Lung (tissue), 11 donors: ENCODE measurements at regions not wholly inside any gene's neighbourhood (a gene's known extent, or its start where the extent isn't known, plus 50 kb on each side); places are given as distances from the start of the nearest gene placed in this dataset.
"Not testable (repeated sequence)": the region's sequence is repeated elsewhere in the genome, so short reads cannot be mapped to it uniquely, and the experiment has no call there.

Experiments
- ATAC-seq: fragments of 200-7000 bp; cut with Tn5 transposase; one replicate; pipeline ENCODE4 v1.9.1; 2020; ENCODE audit warnings: moderate number of reproducible peaks; ENCODE audit not compliant: insufficient read depth, low FRiP score
- DNase-seq, 3 donors: peaks; one replicate each; pipeline ENCODE4 v3.0.0-alpha.2; 2013 to 2017
- H3K27ac ChIP-seq, 2 donors: one replicate each; pipeline ENCODE4 v1.5.1; 2013; ENCODE audit warnings: mild to moderate bottlenecking in 2 of 2, moderate library complexity in 2 of 2, control low read depth in 1 of 2, inconsistent platforms in 1 of 2, low read depth in 1 of 2, low read length in 1 of 2
- H3K27me3 ChIP-seq, 3 donors: one replicate each; pipeline ENCODE4 v1.5.1; 2013; ENCODE audit warnings: low read length in 2 of 3; ENCODE audit not compliant: control insufficient read depth in 3 of 3, insufficient read depth in 3 of 3
- H3K36me3 ChIP-seq, 4 donors: one replicate each; pipeline ENCODE4 v1.5.1; 2013; ENCODE audit warnings: low read length in 4 of 4, mild to moderate bottlenecking in 1 of 4, moderate library complexity in 1 of 4; ENCODE audit not compliant: control insufficient read depth in 4 of 4, insufficient read depth in 4 of 4
- H3K4me1 ChIP-seq, 5 donors: one replicate each; pipeline ENCODE4 v1.5.1; 2013; ENCODE audit warnings: low read length in 5 of 5, mild to moderate bottlenecking in 2 of 5, moderate library complexity in 1 of 5; ENCODE audit not compliant: control insufficient read depth in 5 of 5, insufficient read depth in 5 of 5
- H3K4me3 ChIP-seq: one replicate; pipeline ENCODE4 v1.5.1; 2013; ENCODE audit warnings: mild to moderate bottlenecking, control low read depth, moderate library complexity
- H3K9ac ChIP-seq, 2 donors: one replicate each; pipeline ENCODE4 v1.5.1; 2013; ENCODE audit warnings: low read length in 2 of 2, control low read depth in 1 of 2; ENCODE audit not compliant: insufficient read depth in 1 of 2
- H3K9me3 ChIP-seq, 4 donors: one replicate each; pipeline ENCODE4 v1.5.1; 2013; ENCODE audit warnings: low read length in 3 of 4, mild to moderate bottlenecking in 1 of 4, moderate library complexity in 1 of 4; ENCODE audit not compliant: control insufficient read depth in 4 of 4, insufficient read depth in 3 of 4
- WGBS, 2 donors: extraction: QIAGEN DNeasy Blood & Tissue Kit; methylation state at CpG; one replicate each; pipeline ENCODE4 v1.1.7; 2013; 5-methylcytosine and 5-hydroxymethylcytosine counted together
- TF ChIP-seq, protein P1 (sequence below): IDR thresholded peaks from 2 replicates; pipeline ENCODE4 v1.5.1; 2012; ENCODE audit warnings: mild to moderate bottlenecking; ENCODE audit errors: control extremely low read depth, extremely low read depth
- donor health status: control.
- donor health status: control.
- donor health status: Bipolar disorder and iron deficiency.
- donor health status: healthy.
- donor health status: DM: yes; HTN: yes; CAD: no.

DNA sequence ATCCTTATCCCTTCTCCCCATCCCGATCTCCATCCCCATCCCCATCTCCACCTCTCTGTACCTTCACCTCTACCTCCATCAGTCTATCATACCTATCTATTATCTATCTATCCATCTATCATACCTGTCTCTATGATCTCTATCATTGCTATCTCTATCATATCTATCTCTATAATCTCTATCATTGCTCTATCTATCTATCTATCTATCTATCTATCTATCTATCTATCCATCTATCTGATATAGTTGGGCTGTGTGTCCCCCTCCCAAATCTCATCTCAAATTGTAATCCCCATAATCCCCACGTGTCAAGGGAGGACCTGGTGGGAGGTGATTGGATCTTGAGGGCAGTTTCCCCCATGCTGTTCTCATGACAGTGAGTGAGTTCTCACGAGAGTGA, 97.9 kb upstream of the PAXBP1 start:
- WGBS, 2 donors, result 61 to 66% methylated on average over 3 of the region's 3 CpGs
- Histone ChIP-seq H3K4me3 (no peak overlapping the region), H3K9me3 (no peaks in the 10 kb centered on the region), H3K36me3 (no peaks in the 10 kb centered on the region), H3K27me3 (peaks cover 0 to 10% (median 0%) of the 10 kb centered on the region in 3 donors), H3K4me1 (no peaks in the 10 kb centered on the region), H3K27ac (no peak overlapping the region), H3K9ac (no peak overlapping the region)
- no peak for DNase-seq
- TF ChIP-seq, protein P1, sequence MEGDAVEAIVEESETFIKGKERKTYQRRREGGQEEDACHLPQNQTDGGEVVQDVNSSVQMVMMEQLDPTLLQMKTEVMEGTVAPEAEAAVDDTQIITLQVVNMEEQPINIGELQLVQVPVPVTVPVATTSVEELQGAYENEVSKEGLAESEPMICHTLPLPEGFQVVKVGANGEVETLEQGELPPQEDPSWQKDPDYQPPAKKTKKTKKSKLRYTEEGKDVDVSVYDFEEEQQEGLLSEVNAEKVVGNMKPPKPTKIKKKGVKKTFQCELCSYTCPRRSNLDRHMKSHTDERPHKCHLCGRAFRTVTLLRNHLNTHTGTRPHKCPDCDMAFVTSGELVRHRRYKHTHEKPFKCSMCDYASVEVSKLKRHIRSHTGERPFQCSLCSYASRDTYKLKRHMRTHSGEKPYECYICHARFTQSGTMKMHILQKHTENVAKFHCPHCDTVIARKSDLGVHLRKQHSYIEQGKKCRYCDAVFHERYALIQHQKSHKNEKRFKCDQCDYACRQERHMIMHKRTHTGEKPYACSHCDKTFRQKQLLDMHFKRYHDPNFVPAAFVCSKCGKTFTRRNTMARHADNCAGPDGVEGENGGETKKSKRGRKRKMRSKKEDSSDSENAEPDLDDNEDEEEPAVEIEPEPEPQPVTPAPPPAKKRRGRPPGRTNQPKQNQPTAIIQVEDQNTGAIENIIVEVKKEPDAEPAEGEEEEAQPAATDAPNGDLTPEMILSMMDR, result no peak
- ATAC-seq, result no peak

GRCh38 chr21:32876426-32876825, 104.9 kb upstream of the PAXBP1 start:
- H3K27ac ChIP-seq, result no peak overlapping the region
- H3K4me3 ChIP-seq, result no peak overlapping the region
- ATAC-seq (no peak), DNase-seq (no peak)
- no peak overlapping the region for H3K9ac ChIP-seq
- 57 to 68% methylated on average over 3 of the region's 3 CpGs for WGBS, 2 donors
- TF ChIP-seq, protein P1, result no peak
- no peaks in the 10 kb centered on the region for H3K36me3 ChIP-seq
- H3K27me3 ChIP-seq, result no peaks in the 10 kb centered on the region
- H3K4me1 ChIP-seq, result no peaks in the 10 kb centered on the region
- peaks cover 0 to 2% (median 0%) of the 10 kb centered on the region in 4 donors for H3K9me3 ChIP-seq

GRCh38 chr21:32877888-32878287, 106.3 kb upstream of the PAXBP1 start:
- 97 to 100% methylated on average over 2 of the region's 2 CpGs for WGBS, 2 donors
- not testable (repeated sequence) for ATAC-seq

DNA sequence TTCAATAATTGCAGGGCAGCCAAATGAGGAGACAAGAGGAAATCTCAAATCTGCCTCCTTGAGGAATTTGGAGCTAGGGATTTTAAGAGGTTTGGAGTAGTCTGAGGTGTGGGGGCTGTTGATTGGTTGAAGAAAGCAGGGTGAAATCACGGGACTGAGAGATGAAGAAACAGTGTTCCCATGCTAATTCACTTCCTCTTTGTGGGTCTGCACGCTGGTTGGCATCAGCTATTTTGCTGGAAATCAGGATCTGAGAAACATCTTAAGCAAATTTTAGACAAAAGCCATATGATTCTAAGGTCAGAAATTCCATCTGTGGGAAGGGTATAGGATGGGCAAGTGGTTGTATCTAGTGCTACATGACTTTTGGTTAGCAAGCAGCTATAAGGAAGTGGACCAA, 107.1 kb upstream of the PAXBP1 start:
- H3K4me1 ChIP-seq, result no peaks in the 10 kb centered on the region
- no peak overlapping the region for H3K27ac ChIP-seq
- DNase-seq, result peak in 1 of 3 donors; percentile 9
- H3K36me3 ChIP-seq, result no peaks in the 10 kb centered on the region
- TF ChIP-seq, protein P1, result no peak
- WGBS, 2 donors, result 9 to 24% methylated on average over 2 of the region's 2 CpGs
- no peaks in the 10 kb centered on the region for H3K27me3 ChIP-seq
- no peak overlapping the region for H3K4me3 ChIP-seq
- ATAC-seq, result no peak
- peaks cover 0 to 2% (median 0%) of the 10 kb centered on the region in 4 donors for H3K9me3 ChIP-seq
- H3K9ac ChIP-seq, result no peak overlapping the region

More at GRCh38 chr21:32877888-32878287, 106.3 kb upstream of the PAXBP1 start:
- not testable (repeated sequence) for H3K9ac ChIP-seq, DNase-seq, H3K27ac ChIP-seq, H3K9me3 ChIP-seq, H3K4me3 ChIP-seq, H3K4me1 ChIP-seq, H3K27me3 ChIP-seq, H3K36me3 ChIP-seq
